GM23248 (cell line): ENCODE measurements at regions not wholly inside any gene's neighbourhood (a gene's known extent, or its start where the extent isn't known, plus 50 kb on each side); places are given as distances from the start of the nearest gene placed in this dataset.

ENCODE experiments used
- EZH2 ChIP-seq: fragments of 200-600 bp; sonication (generic); IDR thresholded peaks from 2 replicates; pipeline ENCODE4 v1.6.1; 2018; ENCODE audit warnings: antibody characterized with exemption, mild to moderate bottlenecking; ENCODE audit not compliant: insufficient read depth, poor library complexity, severe bottlenecking
- EZH2phosphoT487 ChIP-seq: fragments of 200-600 bp; sonication (generic); IDR thresholded peaks from 2 replicates; pipeline ENCODE4 v1.6.1; 2018; ENCODE audit warnings: antibody characterized with exemption, moderate library complexity, mild to moderate bottlenecking, low read depth; ENCODE audit not compliant: insufficient read depth

DNA sequence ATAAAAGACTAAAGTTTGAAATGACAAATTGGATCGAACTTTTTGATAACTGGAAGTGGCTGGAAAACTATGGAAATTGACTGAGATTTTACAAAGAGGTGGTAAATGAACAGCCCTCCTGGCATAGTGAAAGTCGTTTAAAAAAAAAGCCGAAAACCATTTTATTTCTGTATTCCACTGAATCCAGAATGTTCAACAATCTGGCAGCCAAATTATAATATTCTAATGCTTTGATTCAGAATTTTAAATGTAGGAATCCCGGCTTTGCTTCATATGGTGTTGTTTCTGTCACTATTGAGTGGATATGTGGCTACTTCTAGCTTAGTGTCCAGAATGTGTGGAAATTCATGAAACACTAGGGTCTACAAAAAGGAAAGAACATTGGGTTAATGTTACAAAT is 208.9 kb upstream of the DCBLD2 start:
- no peak for TF ChIP-seq EZH2phosphoT487
- no peak for TF ChIP-seq EZH2
